SK-N-DZ (cell line): ENCODE measurements at regions not wholly inside any gene's neighbourhood (a gene's known extent, or its start where the extent isn't known, plus 50 kb on each side); places are given as distances from the start of the nearest gene placed in this dataset.
A peak's percentile ranks its signal among the peaks of the same experiment; 100 is the strongest.
"Not testable (repeated sequence)": the region's sequence is repeated elsewhere in the genome, so short reads cannot be mapped to it uniquely, and the experiment has no call there.

Source experiments
- DNase-seq: peaks from one replicate; pipeline ENCODE4 v3.0.0-alpha.2; 2015; ENCODE audit warnings: low spot score

DNA sequence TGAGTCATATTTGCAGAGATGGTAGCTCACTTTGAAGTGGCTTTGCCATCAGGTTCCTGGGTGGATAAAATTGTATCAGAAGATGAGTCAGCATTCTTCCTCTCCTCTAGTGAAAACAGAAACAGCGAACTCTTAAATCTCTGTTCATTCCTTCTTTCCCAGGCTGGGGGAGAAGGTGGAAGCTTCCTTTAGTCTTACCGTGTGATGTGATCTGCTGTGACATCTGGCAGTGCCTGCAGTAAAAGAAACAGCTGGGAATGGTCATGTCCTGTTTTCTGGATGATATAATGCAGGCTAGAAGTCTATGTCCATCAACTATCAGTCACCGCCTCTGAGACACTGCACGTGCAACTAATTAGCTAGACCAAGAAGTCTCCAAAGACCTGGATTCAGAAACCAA, 171.6 kb downstream of the VAPA start:
- DNase-seq, result peak; percentile 91

DNA sequence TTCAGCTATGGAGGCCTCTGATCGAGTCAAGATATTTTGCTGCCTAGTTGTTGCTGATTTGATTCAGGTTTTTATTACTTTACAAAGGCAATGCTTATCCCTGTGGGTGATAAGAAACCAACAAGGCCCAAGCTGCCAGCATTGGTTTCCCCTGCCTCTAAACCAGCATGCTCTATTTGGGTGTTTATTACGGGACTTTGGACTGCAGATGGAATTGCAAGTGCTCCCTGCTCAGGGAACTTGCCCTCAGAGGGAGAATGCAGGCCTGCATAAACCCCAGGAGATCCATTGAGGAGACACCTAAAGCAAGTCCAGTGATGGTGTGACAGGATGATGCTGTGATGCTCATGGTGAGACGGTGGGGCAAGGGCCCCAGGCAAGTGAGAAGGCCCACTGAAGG, 172.1 kb downstream of the VAPA start:
- no peak for DNase-seq

DNA sequence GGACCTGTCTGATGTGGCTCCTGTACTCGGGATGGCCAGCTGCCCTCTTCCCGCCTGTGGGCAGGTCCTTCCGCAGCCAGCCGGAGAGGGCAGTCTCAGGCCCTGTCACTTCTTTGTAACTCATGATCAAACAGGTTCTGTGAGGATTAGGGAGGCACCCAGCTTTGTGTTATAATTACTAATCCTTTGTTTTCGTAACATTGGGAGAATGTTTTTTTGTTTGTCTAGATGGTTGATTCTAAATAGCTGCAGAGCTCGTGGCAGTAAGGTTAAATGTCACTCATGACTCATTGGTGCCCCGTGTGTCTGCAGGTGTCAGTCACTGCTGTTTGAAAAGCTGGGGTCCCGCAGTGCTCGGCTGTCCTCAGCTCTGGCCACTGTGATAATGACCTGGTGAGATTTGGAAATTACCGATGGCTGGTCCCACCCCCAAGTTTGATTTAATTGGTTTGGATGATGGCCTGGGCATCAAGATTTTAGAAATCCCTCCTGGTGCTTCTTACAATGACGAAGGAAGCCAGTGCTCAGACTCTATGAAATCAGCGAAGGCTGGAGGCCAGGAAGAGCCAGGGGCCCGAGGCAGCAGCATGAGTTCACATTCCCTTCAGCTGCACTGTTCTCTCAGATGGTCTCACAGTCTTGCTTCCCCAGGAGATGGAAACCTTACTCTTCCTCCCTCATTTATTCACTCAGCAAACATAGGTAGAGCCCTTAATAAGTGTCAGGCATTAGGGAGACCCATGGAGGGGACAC, 172.8 kb downstream of the VAPA start:
- DNase-seq, result no peak

DNA sequence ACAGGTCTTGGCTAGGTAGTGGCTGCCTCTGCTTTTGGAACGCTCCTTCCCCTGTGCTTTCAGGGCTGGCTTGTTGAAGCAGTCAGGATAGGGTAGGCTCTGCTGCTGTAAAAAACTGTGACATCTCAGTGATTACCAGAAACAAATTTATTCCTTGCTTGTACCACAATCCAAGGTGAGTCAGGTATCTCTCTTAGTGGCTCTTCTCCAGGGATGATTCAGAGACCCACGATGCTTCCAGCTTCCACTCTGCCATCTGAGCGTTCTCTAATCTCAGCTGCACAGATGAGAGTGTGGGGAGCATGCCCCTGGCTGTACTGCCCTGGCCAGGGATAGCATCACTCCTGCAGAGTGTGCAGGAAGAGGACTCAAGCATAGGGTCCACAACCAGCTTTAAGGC, 174.9 kb downstream of the VAPA start:
- no peak for DNase-seq

DNA sequence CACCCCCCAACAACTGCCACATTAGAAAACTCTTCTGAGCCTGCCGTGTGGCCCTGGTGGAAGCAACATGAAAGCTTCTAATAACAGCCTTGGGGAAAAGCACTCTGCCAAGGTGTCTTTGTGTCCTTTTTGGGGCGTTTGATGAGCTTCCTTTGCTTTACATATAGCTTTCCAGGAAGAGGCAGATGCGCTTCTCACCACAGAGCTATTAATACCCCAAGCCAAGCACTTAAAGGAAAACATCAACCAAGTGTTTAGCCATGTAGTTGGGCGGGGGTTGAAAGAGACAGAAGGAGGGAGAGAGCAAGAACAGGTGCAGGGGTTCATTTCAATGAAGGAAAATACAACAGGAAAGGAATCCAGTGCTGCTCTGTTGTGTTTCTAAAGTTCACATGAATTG, 176.1 kb downstream of the VAPA start:
- DNase-seq, result no peak

DNA sequence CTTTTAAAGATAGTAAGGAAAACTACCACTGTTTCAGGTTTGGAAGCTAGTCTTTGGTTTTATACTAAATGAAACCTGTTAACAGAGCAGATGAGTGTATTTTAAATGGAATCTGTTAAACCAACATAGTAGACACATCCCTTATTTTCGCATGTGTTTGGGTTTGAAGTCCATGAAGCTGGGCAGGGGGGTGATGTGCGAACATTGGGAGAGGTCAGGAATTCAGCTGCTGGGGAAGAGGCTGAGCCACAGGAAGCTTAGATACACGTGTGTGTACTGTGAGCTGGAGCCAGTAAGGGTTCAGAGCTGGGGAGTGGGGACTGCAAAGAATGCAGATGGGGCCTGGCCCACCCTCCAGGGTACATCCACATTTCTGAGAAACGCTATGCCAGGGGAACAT, 176.9 kb downstream of the VAPA start:
- no peak for DNase-seq

DNA sequence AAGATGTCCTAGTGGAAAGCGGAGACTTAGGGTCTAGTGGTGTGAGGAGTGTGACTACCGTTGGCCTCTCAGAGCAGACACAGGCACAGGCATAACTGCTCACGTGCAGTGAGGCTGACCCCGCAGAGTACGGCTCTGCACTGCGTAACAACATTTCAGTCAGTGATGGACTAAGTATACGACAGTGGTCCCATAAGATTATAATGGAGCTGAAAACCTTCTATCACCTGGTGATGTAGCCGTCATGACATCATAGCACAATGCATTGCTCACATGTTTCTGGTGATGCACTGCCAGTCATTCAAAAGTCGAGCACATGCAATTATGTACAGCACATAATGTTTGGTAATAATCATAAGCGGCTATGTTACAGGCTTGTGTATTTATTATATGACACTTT, 179.6 kb downstream of the VAPA start:
- DNase-seq, result no peak

DNA sequence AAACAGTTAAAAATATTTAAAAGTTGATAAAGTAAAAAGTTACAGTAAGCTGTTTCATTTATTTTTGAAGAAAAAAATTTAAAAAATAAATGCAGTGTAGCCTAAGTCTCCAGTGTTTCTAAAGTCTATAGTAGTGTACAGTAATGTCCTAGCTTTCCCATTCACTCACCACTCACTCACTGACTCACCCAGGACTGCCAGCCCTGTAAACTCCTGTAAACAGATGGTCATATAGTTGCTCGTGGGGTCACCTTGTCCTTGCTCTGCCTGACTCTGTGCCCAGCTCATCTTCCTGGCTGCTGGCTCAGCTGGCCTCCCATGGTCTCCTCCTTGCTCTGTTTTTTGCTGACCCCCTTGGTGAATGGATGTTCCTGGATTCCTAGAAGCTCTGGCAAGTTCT, 180.3 kb downstream of the VAPA start:
- no peak for DNase-seq

DNA sequence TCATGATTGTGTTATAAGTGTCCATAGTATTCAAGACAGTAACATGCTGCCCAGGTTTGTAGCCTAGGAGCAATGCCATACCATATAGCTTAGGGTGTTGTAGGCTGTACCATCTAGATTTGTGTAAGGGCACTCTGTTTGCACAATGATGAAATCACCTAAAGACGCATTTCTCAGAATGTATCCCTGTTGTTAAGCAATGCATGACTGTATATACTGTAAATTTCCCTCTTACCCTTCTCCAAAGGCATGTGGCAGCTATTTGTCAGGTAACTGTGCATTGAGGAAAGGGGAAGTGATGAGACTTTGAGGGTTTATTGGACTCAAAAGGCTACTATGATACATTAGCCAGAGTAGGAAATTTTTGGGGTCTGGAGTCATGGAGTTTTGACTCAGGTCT, 180.8 kb downstream of the VAPA start:
- no peak for DNase-seq

DNA sequence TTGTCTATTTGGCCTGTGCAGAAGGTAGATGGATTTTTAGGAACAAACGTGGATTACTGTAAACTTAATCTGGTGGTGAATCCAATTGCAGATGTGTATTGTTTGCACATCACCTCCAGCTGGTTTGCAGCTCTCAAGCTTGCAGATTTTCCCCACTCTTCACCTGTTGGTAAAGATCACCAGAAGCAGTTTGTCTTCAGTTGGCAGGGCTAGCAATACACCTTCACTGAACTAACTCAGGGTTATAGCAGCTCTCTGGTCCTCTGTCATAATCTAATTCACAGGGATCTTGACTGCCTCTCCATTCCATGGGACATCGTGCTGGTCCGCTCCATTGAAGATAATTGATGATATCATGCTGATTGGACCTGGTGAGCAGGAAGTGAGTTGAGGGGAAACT, 181.5 kb downstream of the VAPA start:
- DNase-seq, result no peak

DNA sequence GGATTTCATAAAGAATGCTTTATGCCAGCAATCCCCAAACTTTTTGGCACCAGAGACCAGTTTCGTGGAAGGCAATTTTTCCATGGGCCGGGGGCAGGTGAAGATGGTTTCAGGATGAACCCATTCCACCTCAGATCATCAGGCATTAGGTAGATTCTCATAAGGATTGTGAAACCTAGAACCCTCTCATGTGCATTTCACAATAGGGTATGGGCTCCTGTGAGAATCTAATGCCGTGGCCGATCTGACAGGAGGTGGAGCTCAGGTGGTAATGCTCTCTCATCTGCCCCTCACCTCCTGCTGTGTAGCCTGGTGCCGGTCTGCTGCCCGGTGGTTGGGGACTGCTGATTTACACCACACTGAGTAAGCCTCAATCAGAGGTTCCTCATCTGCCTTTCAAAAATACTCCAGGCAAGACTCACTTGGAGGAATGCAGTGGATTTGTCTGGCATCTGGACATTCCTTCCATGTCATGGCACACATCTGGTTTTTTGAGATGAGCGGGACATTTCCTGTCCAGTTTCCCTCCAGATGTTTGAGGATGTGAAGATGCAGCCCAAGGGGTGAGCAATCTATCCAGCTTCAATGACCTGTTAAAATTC, 185.8 kb downstream of the VAPA start:
- no peak for DNase-seq

DNA sequence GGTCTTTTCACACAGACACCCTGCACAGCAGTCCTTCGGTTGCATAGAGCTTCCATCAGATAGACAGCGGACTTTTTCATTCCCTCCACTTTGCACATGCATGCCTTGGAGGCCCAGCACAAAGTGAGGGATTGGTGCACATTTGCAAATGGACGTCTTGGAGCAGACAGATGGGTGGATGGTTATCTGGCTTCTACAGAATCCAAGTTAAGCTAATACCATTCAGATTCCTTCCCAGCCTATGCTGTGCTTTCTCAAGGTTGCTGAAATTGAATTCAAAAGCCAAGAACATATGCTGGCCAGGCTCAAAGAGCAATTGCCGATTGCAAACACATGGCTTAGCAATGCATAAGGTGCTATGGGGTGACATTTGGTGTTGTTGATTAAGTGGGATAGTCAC, 186.4 kb downstream of the VAPA start:
- DNase-seq, result peak; percentile 51

DNA sequence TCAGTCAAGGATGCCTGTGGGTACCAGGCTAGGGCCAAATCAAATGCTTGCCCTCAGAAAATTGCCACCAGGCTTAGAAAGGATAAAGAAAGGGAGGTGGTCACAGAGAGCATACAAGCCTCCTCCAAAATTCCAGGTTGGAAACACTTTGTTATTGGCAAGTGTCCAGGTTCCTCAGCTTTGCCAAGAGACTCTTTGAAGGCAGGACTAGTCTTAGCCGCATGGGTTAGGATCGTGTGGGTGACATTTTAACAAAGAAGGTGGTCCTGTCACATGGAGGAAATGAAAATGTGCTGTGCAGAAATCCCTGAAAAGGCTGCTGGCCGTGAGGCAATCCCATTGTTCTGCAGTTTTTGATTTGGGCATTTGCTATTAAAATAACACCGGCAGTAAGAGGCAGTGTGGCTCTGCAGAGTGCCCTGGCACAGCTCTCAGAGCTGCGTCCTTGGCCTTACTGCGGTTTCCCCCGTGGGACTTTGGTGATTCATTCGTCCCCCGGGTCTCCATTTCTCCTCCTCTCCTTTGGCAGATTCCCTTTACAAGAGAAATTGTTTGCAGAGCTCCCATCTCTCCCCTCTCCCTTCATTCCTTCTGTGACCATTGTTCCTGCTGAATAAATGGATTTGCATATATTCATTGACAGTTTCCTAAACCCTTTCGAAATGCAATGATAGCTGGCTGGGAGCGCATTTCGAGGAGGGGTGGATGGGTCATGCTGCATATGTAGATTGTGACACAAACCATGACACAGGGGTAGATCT, 187.3 kb downstream of the VAPA start:
- DNase-seq, result no peak

DNA sequence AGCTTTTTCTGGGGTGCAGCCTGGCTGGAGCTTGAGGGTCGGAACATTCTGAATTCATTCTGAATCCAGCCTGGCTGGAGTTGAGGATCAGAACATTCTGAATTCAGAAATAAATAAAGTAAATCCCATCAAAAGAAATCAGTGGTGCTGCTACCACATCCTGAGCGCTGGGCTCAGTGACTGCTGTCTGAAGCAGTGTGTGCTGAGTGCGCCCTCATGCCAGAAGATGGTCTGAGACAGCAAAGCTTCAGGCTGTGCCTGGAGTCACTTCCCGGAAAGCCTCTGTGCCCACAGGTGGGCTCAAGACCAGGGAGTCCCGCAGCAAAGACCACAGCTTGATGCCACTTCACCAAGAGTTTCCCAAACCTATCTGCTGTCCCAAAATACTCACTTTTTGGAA, 187.9 kb downstream of the VAPA start:
- DNase-seq, result no peak

DNA sequence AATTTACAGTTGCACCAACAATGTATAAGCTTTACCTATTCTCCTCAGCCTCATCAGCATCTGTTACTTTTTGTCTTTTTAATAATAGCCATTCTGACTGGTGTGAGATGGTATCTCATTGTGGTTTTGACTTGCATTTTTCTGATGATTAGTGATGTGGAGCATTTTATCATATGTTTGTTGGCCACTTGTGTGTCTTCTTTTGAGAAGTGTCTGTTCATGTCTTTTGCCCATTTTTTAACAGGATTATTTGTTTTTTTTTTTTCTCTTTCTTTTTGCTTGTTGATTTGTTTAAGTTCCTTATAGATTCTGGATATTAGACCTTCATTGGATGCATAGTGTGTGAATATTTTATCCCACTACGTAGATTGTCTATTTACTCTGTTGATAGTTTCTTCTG, 191.3 kb downstream of the VAPA start:
- not testable (repeated sequence) for DNase-seq

DNA sequence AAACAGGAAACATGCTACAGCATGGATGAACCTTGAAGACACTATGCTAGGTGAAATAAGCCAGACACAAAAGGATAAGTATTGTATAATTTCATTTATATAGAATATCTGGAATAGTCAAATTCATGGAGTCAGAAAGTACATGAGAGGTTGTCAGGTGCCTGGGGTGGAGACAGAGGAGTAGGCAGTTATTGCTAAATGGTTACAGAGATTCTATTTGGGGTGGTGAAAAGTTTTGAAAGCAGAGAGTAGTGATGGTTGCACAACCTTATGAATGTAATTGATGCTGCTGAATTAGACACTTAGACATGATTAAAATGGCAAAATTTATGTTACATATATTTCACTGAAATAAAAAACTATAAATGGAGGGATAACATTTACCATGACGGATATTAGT, 197.4 kb downstream of the VAPA start:
- no peak for DNase-seq

DNA sequence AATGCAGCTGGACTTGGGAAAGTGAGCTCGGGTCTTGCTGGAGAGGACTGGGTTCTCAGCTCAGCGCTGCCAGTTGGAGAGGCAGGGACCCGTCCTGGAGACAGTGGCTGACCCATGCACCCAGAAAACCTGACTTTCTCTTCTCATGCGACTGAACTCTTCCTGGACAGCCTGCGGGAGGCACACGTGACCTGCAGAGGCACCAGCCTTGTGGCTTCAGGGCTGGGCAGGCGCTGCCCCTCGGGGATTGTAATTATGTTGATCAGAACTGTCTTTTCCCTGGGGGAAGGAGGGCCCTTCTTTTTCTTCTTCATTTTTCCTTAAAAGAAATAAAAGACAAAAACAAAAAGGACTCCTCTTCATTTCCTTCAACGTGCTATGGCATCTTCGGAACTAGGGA, 198.1 kb downstream of the VAPA start:
- peak; percentile 21 for DNase-seq

DNA sequence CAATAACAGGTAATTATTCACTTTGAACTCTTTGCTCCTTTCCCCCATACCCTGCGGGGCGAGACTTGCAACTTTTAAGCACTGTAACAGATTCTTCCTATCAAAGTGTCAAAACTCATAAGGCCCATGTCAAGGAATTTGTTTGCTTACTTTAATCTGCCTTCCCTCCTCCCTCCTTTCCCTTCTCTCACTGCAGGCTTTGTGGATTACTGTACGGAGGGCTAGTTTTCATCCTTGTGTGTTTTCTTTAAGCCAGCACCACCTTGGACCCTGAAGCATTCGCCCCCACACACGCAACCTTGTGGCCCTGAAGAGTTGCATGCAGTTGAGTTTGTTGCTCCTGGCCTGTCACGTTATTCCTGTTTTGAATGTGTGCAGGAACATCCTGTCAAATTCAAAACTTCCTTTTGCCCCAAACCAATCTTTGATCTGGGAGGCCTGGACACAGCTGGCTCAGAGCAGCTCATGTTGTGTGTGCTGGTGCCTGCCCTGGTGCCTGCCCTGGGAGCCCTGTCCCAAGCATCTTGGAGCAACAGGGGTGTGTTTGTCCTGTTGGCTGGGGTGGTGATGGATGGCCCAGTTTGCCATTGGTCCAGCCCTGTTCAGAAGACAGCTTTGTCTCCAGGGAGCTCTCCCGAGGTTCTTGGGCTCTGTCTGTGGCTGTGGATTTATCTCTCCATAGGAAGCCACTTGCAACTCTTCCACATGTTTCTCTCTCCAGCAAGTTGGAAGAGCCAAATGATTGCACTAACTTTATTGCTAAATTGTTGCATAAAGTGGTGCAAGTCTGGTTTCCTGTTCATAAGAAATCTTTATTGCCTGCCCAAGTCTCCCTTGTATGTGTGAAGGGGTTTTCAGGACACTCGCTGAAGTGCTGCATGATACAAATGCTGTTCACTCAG, 199.6 kb downstream of the VAPA start:
- DNase-seq, result no peak

DNA sequence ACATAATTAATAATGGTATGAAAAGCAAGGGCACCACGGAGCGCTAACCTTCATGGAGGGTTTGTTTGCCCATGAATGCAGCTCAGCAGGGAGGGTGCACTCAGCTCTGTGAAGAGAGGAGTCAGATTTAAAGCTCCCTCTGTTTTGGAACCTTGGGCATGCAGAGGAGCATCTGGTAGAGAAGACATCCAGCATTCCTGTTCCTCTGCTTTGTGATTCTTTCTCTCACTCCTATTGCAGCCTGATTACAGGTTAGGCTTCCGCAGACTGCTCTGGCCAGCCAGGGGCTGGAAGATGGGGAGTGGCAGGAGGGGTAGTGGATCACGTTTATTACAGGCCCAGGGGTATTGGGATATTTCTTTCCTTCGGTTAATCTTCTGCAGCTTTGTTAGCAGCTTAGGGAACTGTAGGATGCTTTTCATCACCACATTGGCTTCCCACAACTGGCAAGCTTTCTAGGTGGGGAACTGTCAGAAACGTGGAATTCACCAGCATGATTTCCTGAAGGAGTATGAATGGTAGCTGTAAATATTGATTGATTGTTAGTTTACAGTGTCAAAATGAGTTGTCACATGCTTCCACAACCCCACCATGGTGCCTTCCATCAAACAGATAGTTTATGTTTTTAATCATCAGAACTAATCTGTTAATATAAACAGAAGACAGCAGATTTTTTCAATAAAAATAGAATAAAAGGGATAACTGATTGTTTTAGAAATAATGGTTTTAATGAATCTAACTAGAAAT, 201.1 kb downstream of the VAPA start:
- no peak for DNase-seq

DNA sequence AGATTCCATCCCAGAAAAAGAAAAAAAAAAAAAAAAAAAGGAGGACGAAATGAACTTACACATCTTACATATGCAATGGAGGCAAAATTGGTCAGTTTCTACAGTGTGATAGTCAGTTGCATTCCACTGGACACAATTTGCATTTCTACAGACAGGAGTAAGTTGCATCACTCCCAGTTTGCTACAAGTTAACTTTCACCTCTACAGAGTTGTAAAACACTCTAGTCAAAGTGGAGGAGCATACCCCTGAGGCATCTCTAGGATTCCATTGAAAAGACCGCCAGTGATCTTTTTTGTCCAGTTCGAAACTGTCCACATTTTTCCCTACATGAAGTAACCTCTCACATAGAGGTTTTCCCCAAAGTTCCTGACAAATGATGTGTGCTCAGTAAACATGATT, 202.8 kb downstream of the VAPA start:
- DNase-seq, result no peak

DNA sequence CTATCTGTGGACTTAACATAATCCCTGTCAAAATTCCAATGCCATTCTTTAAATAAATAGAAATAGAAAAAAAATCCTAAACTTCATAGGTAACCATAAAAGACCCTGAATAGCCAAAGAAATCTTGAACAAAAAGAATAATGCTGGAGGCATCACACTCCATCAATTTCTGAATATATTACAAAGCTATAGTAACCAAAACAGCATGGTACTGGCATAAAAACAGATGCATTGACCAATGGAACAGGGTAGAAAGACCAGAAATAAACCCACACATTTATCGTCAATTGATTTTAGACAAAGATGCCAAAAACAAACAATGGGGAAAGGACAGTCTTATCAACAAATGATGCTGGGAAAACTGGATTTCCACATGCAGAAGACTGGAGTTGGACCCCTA, 205.7 kb downstream of the VAPA start:
- no peak for DNase-seq
